ENCODE measurements at regions not wholly inside any gene's neighbourhood (a gene's known extent, or its start where the extent isn't known, plus 50 kb on each side); places are given as distances from the start of the nearest gene placed in this dataset.

GRCh38 chr10:105838392-105838791, 1197.3 kb downstream of the SORCS3 start (continued):
- TF ChIP-seq HMGXB4 (CRISPR knock-in tag; IDR thresholded peaks at IDR 0.05), result no peak
- no peak for TF ChIP-seq GABPB1 (CRISPR knock-in tag; IDR thresholded peaks at IDR 0.05)
- no peak for TF ChIP-seq USF2 (CRISPR knock-in tag; IDR thresholded peaks at IDR 0.05)

GRCh38 chr10:105837951-105838350, 1196.9 kb downstream of the SORCS3 start:
- Mint-ChIP-seq H3K36me3 (no peaks in the 10 kb centered on the region), H3K4me3 (no peak overlapping the region), H3K27me3 (ENCODE audit: low read depth) (no peaks in the 10 kb centered on the region), H3K9me3 (no peaks in the 10 kb centered on the region), H3K4me1 (peaks cover 28% of the 10 kb centered on the region), H3K27ac (no peak overlapping the region)
- TF ChIP-seq ZMAT4 (CRISPR knock-in tag; IDR thresholded peaks at IDR 0.05) (no peak), TEAD1 (CRISPR knock-in tag; IDR thresholded peaks at IDR 0.05) (no peak), MAX (CRISPR knock-in tag; IDR thresholded peaks at IDR 0.05) (no peak), E2F1 (CRISPR knock-in tag; IDR thresholded peaks at IDR 0.05) (no peak), ZNF121 (CRISPR knock-in tag; IDR thresholded peaks at IDR 0.05) (no peak), KAT7 (CRISPR knock-in tag; IDR thresholded peaks at IDR 0.05; ENCODE audit: borderline replicate concordance) (no peak), JAZF1 (CRISPR knock-in tag; IDR thresholded peaks at IDR 0.05) (no peak), TEAD4 (CRISPR knock-in tag; IDR thresholded peaks at IDR 0.05) (no peak), ZNF281 (CRISPR knock-in tag; IDR thresholded peaks at IDR 0.05) (no peak), ZNF396 (CRISPR knock-in tag; IDR thresholded peaks at IDR 0.05; ENCODE audit: borderline replicate concordance) (no peak), CREM (CRISPR knock-in tag; IDR thresholded peaks at IDR 0.05) (no peak), ZBTB43 (CRISPR knock-in tag; IDR thresholded peaks at IDR 0.05) (no peak), ERG (CRISPR knock-in tag; IDR thresholded peaks at IDR 0.05) (no peak), NR3C1 (CRISPR knock-in tag; conservative IDR thresholded peaks at IDR 0.05; ENCODE audit: low read depth) (no peak), SOX15 (CRISPR knock-in tag; IDR thresholded peaks at IDR 0.05) (no peak), CTCF (IDR thresholded peaks at IDR 0.05) (no peak), RELA (CRISPR knock-in tag; IDR thresholded peaks at IDR 0.05; ENCODE audit: borderline replicate concordance) (no peak), SP1 (CRISPR knock-in tag; conservative IDR thresholded peaks at IDR 0.05) (no peak)
- CTCF ChIA-PET, result no interaction called here
- POLR2A ChIA-PET, result no interaction called here
- ATAC-seq (peak; percentile 30; the same call in 1 of the 2 replicates), DNase-seq (ENCODE audit: low spot score) (no peak)
